Fibroblast of lung (primary cell): ENCODE measurements at regions not wholly inside any gene's neighbourhood (a gene's known extent, or its start where the extent isn't known, plus 50 kb on each side); places are given as distances from the start of the nearest gene placed in this dataset.
"Not testable (repeated sequence)": the region's sequence is repeated elsewhere in the genome, so short reads cannot be mapped to it uniquely, and the experiment has no call there.

Experiments
- DNase-seq, 2 donors: peaks; one replicate each; pipeline versions ENCODE4 v3.0.0 to v3.0.0-alpha.2; 2010; ENCODE audit warnings: low read depth in 2 of 2
- H2AFZ ChIP-seq: 2 replicates; pipeline ENCODE4 v1.5.1; 2012; ENCODE audit warnings: low read length, control low read depth, inconsistent platforms
- H3K27ac ChIP-seq: 2 replicates; pipeline ENCODE4 v1.5.1; 2011; ENCODE audit warnings: low read length, control low read depth; ENCODE audit not compliant: insufficient read depth
- H3K27me3 ChIP-seq: 2 replicates; pipeline ENCODE4 v1.5.1; 2011; ENCODE audit warnings: mild to moderate bottlenecking, low read length; ENCODE audit not compliant: control insufficient read depth, insufficient read depth
- H3K36me3 ChIP-seq: 2 replicates; pipeline ENCODE4 v1.5.1; 2011; ENCODE audit warnings: low read length; ENCODE audit not compliant: control insufficient read depth, insufficient read depth
- H3K4me1 ChIP-seq: 2 replicates; pipeline ENCODE4 v1.5.1; 2011; ENCODE audit warnings: low read length; ENCODE audit not compliant: control insufficient read depth, insufficient read depth; ENCODE audit errors: extremely low read depth
- H3K4me2 ChIP-seq: 2 replicates; pipeline ENCODE4 v1.5.1; 2011; ENCODE audit warnings: low read length, control low read depth; ENCODE audit not compliant: insufficient read depth; ENCODE audit errors: extremely low read depth
- H3K4me3 ChIP-seq, 4 experiments: fragments of 200-600 bp in 1 of 4; sonication (generic) in 1 of 4; replicated peaks in 1 of 4; 2 replicates each; pipeline ENCODE4 v1.5.1; 2011 to 2016; ENCODE audit warnings: low read length in 4 of 4, low read depth in 3 of 4, mild to moderate bottlenecking in 3 of 4, control low read depth in 2 of 4, inconsistent platforms in 1 of 4, mixed read lengths in 1 of 4; ENCODE audit not compliant: insufficient read depth in 1 of 4; ENCODE audit errors: control extremely low read depth in 1 of 4
- H3K79me2 ChIP-seq: 2 replicates; pipeline ENCODE4 v1.5.1; 2012; ENCODE audit warnings: mild to moderate bottlenecking, low read length, inconsistent platforms; ENCODE audit not compliant: control insufficient read depth, insufficient read depth
- H3K9ac ChIP-seq: 2 replicates; pipeline ENCODE4 v1.5.1; 2011; ENCODE audit warnings: mild to moderate bottlenecking, low read length, control low read depth; ENCODE audit not compliant: insufficient read depth
- H3K9me3 ChIP-seq: 2 replicates; pipeline ENCODE4 v1.5.1; 2012; ENCODE audit warnings: low read depth, low read length; ENCODE audit not compliant: control insufficient read depth, insufficient read depth
- H4K20me1 ChIP-seq: 2 replicates; pipeline ENCODE4 v1.5.1; 2011; ENCODE audit warnings: low read length; ENCODE audit not compliant: control insufficient read depth, insufficient read depth; ENCODE audit errors: extremely low read depth
- EZH2 ChIP-seq: IDR thresholded peaks from 2 replicates; pipeline ENCODE4 v1.5.1; 2012; ENCODE audit warnings: low read length, control low read depth, mild to moderate bottlenecking; ENCODE audit errors: missing control alignments
- TF ChIP-seq, protein P1 (sequence below), 2 donors: IDR thresholded peaks in 1 of 2; conservative IDR thresholded peaks in 1 of 2; 1 replicate in 1 of 2; 2 replicates in 1 of 2; pipeline ENCODE4 v1.5.1; 2011 to 2012; ENCODE audit warnings: low read length in 2 of 2, control low read depth in 1 of 2, inconsistent platforms in 1 of 2, low read depth in 1 of 2, mild to moderate bottlenecking in 1 of 2

DNA sequence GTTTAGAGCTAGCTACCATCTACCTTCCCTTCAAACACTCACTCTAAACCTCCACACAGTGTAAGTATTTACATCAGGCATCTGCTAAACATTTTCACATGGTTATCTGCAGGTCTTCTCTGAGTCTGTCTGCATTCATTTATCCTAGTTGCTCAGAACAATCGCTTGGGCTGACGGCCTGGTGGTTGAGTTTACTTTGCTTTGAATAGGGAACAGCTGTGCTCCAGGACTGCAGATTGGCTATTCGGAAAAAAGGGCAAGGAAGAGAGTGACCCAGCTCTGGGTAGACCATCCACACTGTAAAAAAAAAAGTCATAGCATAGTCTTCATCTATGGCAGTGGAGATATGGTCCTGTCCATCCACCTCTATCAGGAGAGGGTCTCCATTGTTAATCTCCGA is 115.3 kb upstream of the ESR1 start:
- H4K20me1 ChIP-seq, result no peaks in the 10 kb centered on the region
- H3K4me2 ChIP-seq, result no peak overlapping the region
- H3K79me2 ChIP-seq, result no peaks in the 10 kb centered on the region
- H3K27ac ChIP-seq, result no peak overlapping the region
- H2AFZ ChIP-seq, result no peak overlapping the region
- no peak overlapping the region for H3K4me3 ChIP-seq
- no peak for TF ChIP-seq EZH2
- TF ChIP-seq, protein P1, sequence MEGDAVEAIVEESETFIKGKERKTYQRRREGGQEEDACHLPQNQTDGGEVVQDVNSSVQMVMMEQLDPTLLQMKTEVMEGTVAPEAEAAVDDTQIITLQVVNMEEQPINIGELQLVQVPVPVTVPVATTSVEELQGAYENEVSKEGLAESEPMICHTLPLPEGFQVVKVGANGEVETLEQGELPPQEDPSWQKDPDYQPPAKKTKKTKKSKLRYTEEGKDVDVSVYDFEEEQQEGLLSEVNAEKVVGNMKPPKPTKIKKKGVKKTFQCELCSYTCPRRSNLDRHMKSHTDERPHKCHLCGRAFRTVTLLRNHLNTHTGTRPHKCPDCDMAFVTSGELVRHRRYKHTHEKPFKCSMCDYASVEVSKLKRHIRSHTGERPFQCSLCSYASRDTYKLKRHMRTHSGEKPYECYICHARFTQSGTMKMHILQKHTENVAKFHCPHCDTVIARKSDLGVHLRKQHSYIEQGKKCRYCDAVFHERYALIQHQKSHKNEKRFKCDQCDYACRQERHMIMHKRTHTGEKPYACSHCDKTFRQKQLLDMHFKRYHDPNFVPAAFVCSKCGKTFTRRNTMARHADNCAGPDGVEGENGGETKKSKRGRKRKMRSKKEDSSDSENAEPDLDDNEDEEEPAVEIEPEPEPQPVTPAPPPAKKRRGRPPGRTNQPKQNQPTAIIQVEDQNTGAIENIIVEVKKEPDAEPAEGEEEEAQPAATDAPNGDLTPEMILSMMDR (conservative IDR thresholded peaks at IDR 0.05 in 1 of 2, IDR thresholded peaks at IDR 0.05 in 1 of 2; ENCODE audit: low read depth in 1 of 2, low read length in 2 of 2), result no peak
- no peaks in the 10 kb centered on the region for H3K4me1 ChIP-seq
- no peak for DNase-seq
- no peak overlapping the region for H3K9ac ChIP-seq
- H3K9me3 ChIP-seq, result no peaks in the 10 kb centered on the region
- no peaks in the 10 kb centered on the region for H3K27me3 ChIP-seq
- H3K36me3 ChIP-seq, result no peaks in the 10 kb centered on the region

DNA sequence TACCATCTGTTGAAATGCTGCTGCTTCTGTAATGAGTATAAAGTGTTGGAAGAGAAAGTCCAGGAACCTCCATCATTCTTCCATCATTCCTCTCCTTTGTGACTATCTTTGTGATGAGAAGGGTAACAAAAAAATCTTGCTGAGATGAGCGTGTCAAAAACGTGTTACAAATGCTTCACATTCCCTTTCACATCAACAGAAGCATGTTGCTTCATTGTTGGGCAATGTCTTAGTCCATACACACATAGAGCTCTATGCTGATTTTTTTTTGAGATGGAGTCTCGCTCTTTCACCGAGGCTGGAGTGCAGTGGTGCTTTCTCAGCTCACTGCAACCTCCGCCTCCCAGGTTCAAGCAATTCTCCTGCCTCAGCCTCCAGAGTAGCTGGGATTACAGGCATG is 114.1 kb upstream of the ESR1 start:
- H3K4me1 ChIP-seq, result no peaks in the 10 kb centered on the region
- H2AFZ ChIP-seq, result no peak overlapping the region
- H3K27me3 ChIP-seq, result no peaks in the 10 kb centered on the region
- no peak for DNase-seq
- no peak overlapping the region for H3K9ac ChIP-seq
- no peaks in the 10 kb centered on the region for H3K79me2 ChIP-seq
- no peaks in the 10 kb centered on the region for H4K20me1 ChIP-seq
- H3K9me3 ChIP-seq, result no peaks in the 10 kb centered on the region
- H3K27ac ChIP-seq, result no peak overlapping the region
- no peaks in the 10 kb centered on the region for H3K36me3 ChIP-seq
- TF ChIP-seq EZH2, result no peak
- TF ChIP-seq, protein P1 (conservative IDR thresholded peaks at IDR 0.05 in 1 of 2, IDR thresholded peaks at IDR 0.05 in 1 of 2; ENCODE audit: low read depth in 1 of 2, low read length in 2 of 2), result no peak
- H3K4me3 ChIP-seq, result no peak overlapping the region
- no peak overlapping the region for H3K4me2 ChIP-seq

DNA sequence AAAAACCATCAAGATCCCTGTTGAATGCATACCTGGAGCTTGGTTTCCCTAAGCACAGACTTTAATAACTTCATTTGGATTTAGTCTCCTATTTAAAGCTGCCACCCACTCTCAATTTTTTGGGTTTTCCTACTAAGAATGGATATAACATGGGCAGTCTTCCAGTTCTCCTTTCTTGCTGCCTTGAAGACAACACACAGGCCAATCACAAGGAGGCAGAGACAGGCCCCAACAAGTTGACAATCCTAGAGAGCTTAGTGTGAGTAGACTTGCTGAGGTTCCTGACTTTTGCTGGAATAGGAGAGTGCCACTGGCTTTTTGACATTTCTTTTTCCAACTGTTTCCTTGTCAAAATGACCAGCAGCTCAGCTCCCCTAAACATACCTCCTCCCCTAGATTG is 112.3 kb upstream of the ESR1 start:
- H3K27ac ChIP-seq, result no peak overlapping the region
- H3K36me3 ChIP-seq, result no peaks in the 10 kb centered on the region
- DNase-seq, result no peak
- H3K4me2 ChIP-seq, result no peak overlapping the region
- H2AFZ ChIP-seq, result no peak overlapping the region
- no peaks in the 10 kb centered on the region for H3K9me3 ChIP-seq
- no peaks in the 10 kb centered on the region for H3K79me2 ChIP-seq
- TF ChIP-seq, protein P1 (conservative IDR thresholded peaks at IDR 0.05 in 1 of 2, IDR thresholded peaks at IDR 0.05 in 1 of 2; ENCODE audit: low read depth in 1 of 2, low read length in 2 of 2), result no peak
- TF ChIP-seq EZH2, result no peak
- H3K4me1 ChIP-seq, result no peaks in the 10 kb centered on the region
- H3K9ac ChIP-seq, result no peak overlapping the region
- no peak overlapping the region for H3K4me3 ChIP-seq
- H4K20me1 ChIP-seq, result no peaks in the 10 kb centered on the region
- no peaks in the 10 kb centered on the region for H3K27me3 ChIP-seq

DNA sequence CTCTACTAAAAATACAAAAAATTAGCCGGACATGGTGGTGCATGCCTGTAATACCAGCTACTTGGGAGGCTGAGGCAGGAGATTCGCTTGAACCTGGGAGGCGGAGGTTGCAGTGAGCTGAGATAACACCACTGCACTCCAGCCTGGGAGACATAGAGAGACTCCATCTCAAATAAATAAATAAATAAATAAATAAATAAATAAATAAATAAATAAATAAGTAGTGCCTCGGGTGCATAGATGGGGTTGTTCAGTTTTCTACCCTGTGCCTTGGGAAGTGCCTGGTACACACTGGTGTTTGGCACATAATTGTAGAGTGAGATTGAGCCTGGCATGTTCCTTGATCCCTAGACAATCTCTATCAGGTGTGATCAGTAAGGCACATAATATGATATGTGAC is 111.2 kb upstream of the ESR1 start:
- DNase-seq, H3K4me2 ChIP-seq, H3K27me3 ChIP-seq, H3K4me3 ChIP-seq, H4K20me1 ChIP-seq, H3K4me1 ChIP-seq, H2AFZ ChIP-seq, H3K27ac ChIP-seq, H3K9ac ChIP-seq, H3K36me3 ChIP-seq, H3K9me3 ChIP-seq, H3K79me2 ChIP-seq: not testable (repeated sequence)
